ENCODE measurements at regions not wholly inside any gene's neighbourhood (a gene's known extent, or its start where the extent isn't known, plus 50 kb on each side); places are given as distances from the start of the nearest gene placed in this dataset.

DNA sequence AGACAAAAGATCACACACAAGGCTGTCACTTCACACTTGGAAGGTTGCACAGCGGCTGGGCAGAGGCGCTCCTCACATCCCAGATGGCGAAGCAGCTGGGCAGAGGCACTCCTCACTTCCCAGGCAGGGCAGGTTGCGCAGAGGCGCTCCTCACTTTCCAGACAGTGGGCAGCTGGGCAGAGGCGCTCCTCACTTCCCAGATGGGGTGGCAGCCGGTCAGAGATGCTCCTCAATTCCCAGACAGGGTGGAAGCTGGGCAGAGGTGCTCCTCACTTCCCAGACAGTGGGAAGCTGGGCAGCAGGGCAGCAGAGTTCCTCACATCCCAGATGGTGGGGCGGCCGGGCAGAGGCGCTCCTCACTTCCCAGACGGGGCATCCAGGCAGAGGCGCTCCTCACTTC is 199.2 kb downstream of the RTL9 start:
- TF ChIP-seq SUZ12 (IDR thresholded peaks at IDR 0.05; ENCODE audit: extremely low read depth, insufficient read depth, insufficient read length) (no peak), ZNF274 (IDR thresholded peaks at IDR 0.05; ENCODE audit: low read depth, low read length) (no peak), YY1 (IDR thresholded peaks at IDR 0.05; ENCODE audit: insufficient read depth, insufficient read length) (no peak)

Data from NT2/D1 (cell line).